Liver (tissue), 8 donors: ENCODE measurements at regions not wholly inside any gene's neighbourhood (a gene's known extent, or its start where the extent isn't known, plus 50 kb on each side); places are given as distances from the start of the nearest gene placed in this dataset.

ENCODE experiments used
- DNase-seq: peaks from one replicate; pipeline ENCODE4 v3.0.0-alpha.2; 2017; ENCODE audit warnings: low spot score
- H3K27ac ChIP-seq, 2 donors: one replicate each; pipeline ENCODE4 v1.7.0; 2013; ENCODE audit warnings: inconsistent platforms in 2 of 2, low read length in 2 of 2, control low read depth in 1 of 2, low read depth in 1 of 2, mild to moderate bottlenecking in 1 of 2
- H3K27me3 ChIP-seq, 4 donors: one replicate each; pipeline versions ENCODE4 v1.6.1 to v1.7.0; 2013; ENCODE audit warnings: low read length in 3 of 4, inconsistent platforms in 1 of 4, mild to moderate bottlenecking in 1 of 4, moderate library complexity in 1 of 4; ENCODE audit not compliant: control insufficient read depth in 4 of 4, insufficient read depth in 4 of 4
- H3K36me3 ChIP-seq, 4 donors: one replicate each; pipeline versions ENCODE4 v1.6.1 to v1.7.0; 2013; ENCODE audit warnings: low read length in 3 of 4, mild to moderate bottlenecking in 3 of 4, low read depth in 1 of 4, moderate library complexity in 1 of 4; ENCODE audit not compliant: control insufficient read depth in 4 of 4, insufficient read depth in 3 of 4
- H3K4me1 ChIP-seq, 4 donors: one replicate each; pipeline versions ENCODE4 v1.6.1 to v1.7.0; 2013; ENCODE audit warnings: low read length in 3 of 4, mild to moderate bottlenecking in 3 of 4, moderate library complexity in 1 of 4; ENCODE audit not compliant: control insufficient read depth in 4 of 4, insufficient read depth in 4 of 4
- H3K4me3 ChIP-seq, 3 donors: one replicate each; pipeline versions ENCODE4 v1.6.1 to v1.7.0; 2013; ENCODE audit warnings: low read length in 3 of 3, control low read depth in 1 of 3, low read depth in 1 of 3, mild to moderate bottlenecking in 1 of 3
- H3K9ac ChIP-seq, 2 donors: one replicate each; pipeline ENCODE4 v1.7.0; 2013; ENCODE audit warnings: low read length in 2 of 2, mild to moderate bottlenecking in 2 of 2, moderate library complexity in 2 of 2, control low read depth in 1 of 2, low read depth in 1 of 2
- H3K9me3 ChIP-seq, 4 donors: one replicate each; pipeline versions ENCODE4 v1.6.1 to v1.7.0; 2013; ENCODE audit warnings: low read length in 3 of 4; ENCODE audit not compliant: control insufficient read depth in 4 of 4
- ATF3 ChIP-seq: IDR thresholded peaks from 2 replicates; pipeline ENCODE4 v1.6.1; 2016; ENCODE audit warnings: antibody characterized with exemption
- CTCF ChIP-seq: fragments of 150-350 bp; IDR thresholded peaks from 2 replicates; pipeline ENCODE4 v1.5.1; 2017; ENCODE audit warnings: improper control_type of control experiment, low read depth, low read length; ENCODE audit not compliant: missing input control
- EGR1 ChIP-seq, 2 donors: IDR thresholded peaks; 2 replicates each; pipeline ENCODE4 v1.6.1; 2016 to 2018; ENCODE audit warnings: antibody characterized with exemption in 2 of 2, low read depth in 2 of 2
- FOXA1 ChIP-seq: IDR thresholded peaks from 2 replicates; pipeline ENCODE4 v1.6.1; 2016; ENCODE audit warnings: antibody characterized with exemption
- GABPA ChIP-seq, 2 donors: IDR thresholded peaks in 1 of 2; conservative IDR thresholded peaks in 1 of 2; 2 replicates each; pipeline ENCODE4 v1.6.1; 2016; ENCODE audit warnings: antibody characterized with exemption in 2 of 2, mild to moderate bottlenecking in 1 of 2, moderate library complexity in 1 of 2
- HNF4A ChIP-seq, 2 donors: conservative IDR thresholded peaks; 2 replicates each; pipeline ENCODE4 v1.6.1; 2016; ENCODE audit warnings: antibody characterized with exemption in 2 of 2, mild to moderate bottlenecking in 2 of 2
- HNF4G ChIP-seq: IDR thresholded peaks from 2 replicates; pipeline ENCODE4 v1.6.1; 2016; ENCODE audit warnings: antibody characterized with exemption
- JUND ChIP-seq, 2 donors: IDR thresholded peaks; 2 replicates each; pipeline ENCODE4 v1.6.1; 2016; ENCODE audit warnings: antibody characterized with exemption in 2 of 2
- MAX ChIP-seq: IDR thresholded peaks from 2 replicates; pipeline ENCODE4 v1.6.1; 2016; ENCODE audit warnings: antibody characterized with exemption
- NR2F2 ChIP-seq: IDR thresholded peaks from 2 replicates; pipeline ENCODE4 v1.6.1; 2016; ENCODE audit warnings: antibody characterized with exemption
- RAD21 ChIP-seq, 2 donors: IDR thresholded peaks; 2 replicates each; pipeline ENCODE4 v1.6.1; 2016; ENCODE audit warnings: antibody characterized with exemption in 2 of 2, mild to moderate bottlenecking in 2 of 2
- REST ChIP-seq: IDR thresholded peaks from 2 replicates; pipeline ENCODE4 v1.6.1; 2016; ENCODE audit warnings: antibody characterized with exemption, mild to moderate bottlenecking
- RXRA ChIP-seq, 2 donors: IDR thresholded peaks; 2 replicates each; pipeline ENCODE4 v1.6.1; 2017 to 2018; ENCODE audit warnings: antibody characterized with exemption in 2 of 2, mild to moderate bottlenecking in 1 of 2
- SP1 ChIP-seq: IDR thresholded peaks from 2 replicates; pipeline ENCODE4 v1.6.1; 2018; ENCODE audit warnings: antibody characterized with exemption, mild to moderate bottlenecking
- TAF1 ChIP-seq: conservative IDR thresholded peaks from 2 replicates; pipeline ENCODE4 v1.6.1; 2016; ENCODE audit warnings: antibody characterized with exemption, mild to moderate bottlenecking
- ZBTB33 ChIP-seq: IDR thresholded peaks from 2 replicates; pipeline ENCODE4 v1.6.1; 2016; ENCODE audit warnings: antibody characterized with exemption
- WGBS: extraction: QIAGEN DNeasy Blood & Tissue Kit; methylation state at CpG from one replicate; pipeline ENCODE4 v1.1.7; 2013; 5-methylcytosine and 5-hydroxymethylcytosine counted together
- donor health status: healthy.
- donor health status: healthy.
- donor health status: healthy.
- donor health status: healthy.
- donor health status: healthy.

- no peak overlapping the region for H3K4me3 ChIP-seq
- peaks cover 9 to 26% (median 11%) of the 10 kb centered on the region in 4 donors for H3K4me1 ChIP-seq
- no peak for DNase-seq
- TF ChIP-seq RXRA (IDR thresholded peaks at IDR 0.05) (peak in 1 of 2 donors; percentile 13), HNF4G (no peak)
- WGBS, result 66% methylated on average over 5 of the region's 5 CpGs
- no peaks in the 10 kb centered on the region for H3K9me3 ChIP-seq
- H3K36me3 ChIP-seq, result no peaks in the 10 kb centered on the region
- H3K27me3 ChIP-seq, result no peaks in the 10 kb centered on the region
- H3K27ac ChIP-seq, result peak overlapping the region; percentile 20 to 91
- H3K9ac ChIP-seq, result no peak overlapping the region
These were observed 473.6 kb downstream of the BCAT1 start for GRCh38 chr12:24475337-24475736.

GRCh38 chr12:24473097-24473496 is 475.8 kb downstream of the BCAT1 start:
- H3K4me3 ChIP-seq, result no peak overlapping the region
- no peaks in the 10 kb centered on the region for H3K27me3 ChIP-seq
- no peak overlapping the region for H3K27ac ChIP-seq
- no peak overlapping the region for H3K9ac ChIP-seq
- WGBS, result 65% methylated on average over 4 of the region's 4 CpGs
- TF ChIP-seq SP1 (no peak), ATF3 (no peak), CTCF (no peak), RAD21 (IDR thresholded peaks at IDR 0.05) (no peak), FOXA1 (no peak), REST (no peak), HNF4A (conservative IDR thresholded peaks at IDR 0.05) (no peak), ZBTB33 (no peak), GABPA (IDR thresholded peaks at IDR 0.05 in 1 of 2, conservative IDR thresholded peaks at IDR 0.05 in 1 of 2) (no peak), JUND (IDR thresholded peaks at IDR 0.05) (no peak), RXRA (IDR thresholded peaks at IDR 0.05) (no peak), MAX (no peak), EGR1 (IDR thresholded peaks at IDR 0.05; ENCODE audit: low read depth in 2 of 2) (no peak), NR2F2 (no peak), TAF1 (no peak)
- no peaks in the 10 kb centered on the region for H3K36me3 ChIP-seq
- peaks cover 9 to 27% (median 11%) of the 10 kb centered on the region in 4 donors for H3K4me1 ChIP-seq
- DNase-seq, result no peak
- no peaks in the 10 kb centered on the region for H3K9me3 ChIP-seq
